RKO (cell line): ENCODE measurements at regions not wholly inside any gene's neighbourhood (a gene's known extent, or its start where the extent isn't known, plus 50 kb on each side); places are given as distances from the start of the nearest gene placed in this dataset.
"Not testable (repeated sequence)": the region's sequence is repeated elsewhere in the genome, so short reads cannot be mapped to it uniquely, and the experiment has no call there.

Source experiments
- DNase-seq: peaks from one replicate; pipeline ENCODE4 v3.0.0-alpha.2; 2016; ENCODE audit warnings: low spot score

DNA sequence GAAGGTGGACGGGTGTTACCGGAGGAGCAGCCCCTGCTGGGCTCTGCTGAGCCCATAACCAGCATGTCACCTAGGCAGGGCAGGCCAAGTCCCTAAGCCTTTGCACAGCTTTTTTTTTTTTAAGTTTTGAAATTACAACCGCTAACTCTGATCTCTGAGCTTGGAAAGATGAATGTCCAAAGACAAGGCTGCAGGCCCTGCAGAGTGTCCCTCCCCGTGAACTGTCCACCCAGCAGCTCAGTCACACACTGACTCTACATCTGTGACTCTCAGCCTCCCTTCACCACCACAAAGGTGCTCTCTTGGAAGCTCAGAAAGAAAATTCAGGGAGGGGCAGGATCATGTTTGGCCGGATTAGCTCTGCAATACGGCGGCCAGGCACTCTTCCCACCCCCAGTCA, 119.0 kb upstream of the PPP1R26 start:
- DNase-seq, result no peak

DNA sequence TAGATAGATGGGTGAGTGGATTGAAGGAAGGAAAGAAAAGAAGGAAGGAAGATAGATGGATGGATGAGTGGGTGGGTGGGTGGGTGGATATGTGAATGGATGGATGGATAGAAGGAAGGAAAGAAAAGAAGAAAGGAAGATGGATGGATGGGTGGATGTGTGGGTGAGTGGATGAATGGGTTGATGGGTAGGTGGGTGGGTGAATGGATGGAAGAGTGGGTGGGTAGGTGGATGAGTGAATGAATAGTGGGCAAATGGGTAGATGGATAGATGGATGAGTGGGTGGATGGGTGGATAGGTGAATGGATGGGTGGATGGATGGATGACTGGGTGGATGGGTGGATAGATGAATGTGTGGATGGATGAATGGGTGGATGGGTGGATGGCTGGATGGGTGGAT, 117.9 kb upstream of the PPP1R26 start:
- not testable (repeated sequence) for DNase-seq

DNA sequence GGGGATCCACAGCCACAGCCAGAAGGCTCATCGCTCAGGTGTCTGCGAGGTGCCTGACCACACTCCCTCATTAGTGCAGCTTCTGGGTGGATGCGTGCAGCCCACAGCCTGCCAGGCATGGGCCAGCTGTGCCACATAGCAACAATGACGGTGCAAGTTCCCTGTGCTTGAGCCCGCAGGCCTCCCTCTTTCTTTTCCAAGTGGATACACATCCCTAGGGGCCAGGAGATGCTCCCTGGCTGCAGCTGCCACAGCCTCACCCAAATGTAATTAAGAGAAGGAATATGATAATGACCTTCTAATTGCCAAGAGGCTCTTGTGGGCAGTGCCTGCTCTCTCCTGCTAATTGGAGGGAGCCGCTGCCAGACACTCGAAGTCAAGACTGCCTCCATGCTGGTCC, 116.0 kb upstream of the PPP1R26 start:
- DNase-seq, result no peak

DNA sequence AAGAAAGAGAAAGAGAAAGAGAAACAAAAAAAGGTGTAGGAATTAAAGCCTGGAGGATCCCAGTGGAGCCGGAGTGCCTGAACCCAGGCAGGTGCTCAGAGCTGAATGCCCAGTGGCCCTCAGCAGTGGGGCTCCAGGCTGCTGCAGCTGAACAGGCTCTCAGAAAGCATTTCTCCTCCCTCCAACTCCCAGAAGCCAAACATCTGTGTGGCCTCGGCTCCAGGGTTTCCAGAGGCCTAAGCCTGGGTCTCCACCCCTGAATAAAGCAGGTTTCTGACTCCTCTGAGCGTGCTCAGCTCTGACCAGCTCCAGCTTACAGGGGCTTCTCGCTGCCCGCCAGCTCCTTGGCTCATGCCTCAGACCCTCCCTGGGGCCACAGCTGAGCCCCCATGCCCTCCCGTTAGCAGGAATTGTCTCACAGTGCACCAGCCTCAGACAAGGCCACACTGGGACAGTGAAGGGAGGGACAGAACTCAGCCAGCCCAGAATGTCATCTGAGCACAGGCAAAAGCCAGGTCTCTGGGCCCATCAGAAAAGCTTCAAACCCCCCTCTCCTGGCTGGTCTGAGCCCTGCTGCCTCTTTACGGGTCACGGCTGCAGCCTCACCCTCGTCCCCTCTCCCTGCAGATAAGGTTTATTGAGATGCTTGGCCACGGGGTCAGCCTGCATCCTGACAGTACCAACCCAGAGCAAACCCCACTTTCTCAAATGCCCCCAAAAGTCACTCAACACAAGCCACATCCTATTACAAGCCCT, 114.4 kb upstream of the PPP1R26 start:
- DNase-seq, result no peak

DNA sequence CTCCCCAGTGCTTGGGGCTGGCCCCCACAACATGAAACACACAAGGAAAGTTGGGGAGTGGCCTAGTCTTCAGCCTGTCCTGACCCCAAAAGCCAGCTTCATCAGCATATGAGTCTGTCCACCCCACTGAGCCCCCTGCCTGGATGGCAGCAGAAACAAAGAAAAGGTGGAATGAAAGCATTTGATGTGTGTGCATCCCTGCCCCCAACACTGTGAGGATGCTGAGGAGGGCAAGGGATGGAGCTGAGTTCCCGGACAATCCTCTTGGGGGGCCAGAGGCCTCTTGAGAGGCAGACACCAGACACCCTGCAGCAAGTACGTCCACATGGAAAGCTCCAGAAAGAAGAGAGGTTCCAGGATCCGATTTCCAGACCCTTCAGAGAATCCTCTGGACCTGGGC, 113.5 kb upstream of the PPP1R26 start:
- no peak for DNase-seq

DNA sequence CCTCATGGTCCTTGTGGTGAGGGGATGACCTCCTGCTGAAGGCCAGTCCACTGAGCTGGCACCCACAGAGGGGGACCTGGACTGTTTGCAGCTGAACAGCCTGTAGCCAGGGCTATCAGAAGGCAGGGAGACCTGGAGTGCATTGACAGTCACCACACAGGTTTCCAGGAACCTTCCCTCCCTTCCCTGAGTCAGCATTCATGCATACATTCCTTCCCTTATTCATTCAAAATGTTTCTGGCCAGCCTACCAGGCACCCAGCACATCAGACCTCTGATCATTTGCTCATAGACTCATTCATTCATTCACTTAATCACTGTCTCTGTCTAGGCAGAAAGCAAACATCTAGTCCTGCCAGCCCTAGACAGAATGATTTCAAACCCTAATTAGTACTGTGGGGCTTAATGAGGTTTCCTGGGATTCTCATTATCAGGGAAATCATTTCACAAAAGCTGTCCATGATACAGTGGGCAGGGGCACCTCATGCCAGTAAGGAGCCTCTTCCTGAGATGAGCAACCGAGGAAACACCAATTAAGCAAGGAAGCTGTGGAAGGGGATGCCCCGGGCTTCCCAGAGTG, 110.1 kb upstream of the PPP1R26 start:
- DNase-seq, result no peak

DNA sequence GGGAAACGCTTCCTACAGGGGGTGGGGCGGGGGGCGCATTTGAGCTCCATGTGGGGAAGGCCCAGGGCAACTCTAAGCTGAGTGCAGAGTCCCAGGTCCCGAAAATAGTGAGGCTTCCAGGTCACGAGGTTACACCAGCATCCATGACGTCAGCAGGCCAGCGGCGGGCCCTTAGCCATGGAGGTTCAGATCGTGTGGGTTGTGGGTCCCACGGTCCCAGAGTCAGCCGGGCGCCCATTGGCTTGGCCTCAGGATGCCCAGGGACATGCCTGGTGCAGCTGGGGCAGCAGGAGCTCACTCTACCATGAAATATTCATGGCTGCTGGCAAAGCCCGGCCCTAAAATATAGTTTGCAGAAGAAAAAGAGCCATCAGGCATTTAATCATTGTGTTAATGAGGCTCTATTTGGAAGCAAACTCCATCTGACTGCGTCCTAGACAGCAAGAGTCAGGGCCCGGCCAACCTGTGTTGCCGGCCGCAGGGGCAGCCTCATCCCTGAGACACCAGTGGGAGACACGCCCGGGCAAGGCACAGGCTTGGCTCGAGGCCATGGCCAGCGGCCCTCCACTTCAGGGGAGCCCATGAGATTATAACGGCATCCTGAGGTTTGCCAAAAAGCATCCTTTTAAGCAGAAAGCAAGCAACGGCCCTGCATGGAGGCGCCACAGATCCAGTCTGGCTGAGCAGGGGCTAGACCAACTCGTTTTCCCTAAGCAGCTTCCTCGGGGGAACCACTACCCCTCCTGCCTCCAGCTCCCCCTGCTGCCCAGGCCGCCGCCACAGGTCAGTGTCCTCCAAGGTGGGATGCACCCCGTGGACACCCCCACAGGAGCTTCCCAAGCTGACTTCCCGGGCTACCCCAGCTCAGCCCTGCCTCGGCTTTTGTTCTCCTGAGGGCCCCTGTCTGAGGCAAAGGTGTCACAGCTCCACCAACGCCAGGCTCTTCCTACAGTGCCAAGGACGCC, 108.9 kb upstream of the PPP1R26 start:
- no peak for DNase-seq

DNA sequence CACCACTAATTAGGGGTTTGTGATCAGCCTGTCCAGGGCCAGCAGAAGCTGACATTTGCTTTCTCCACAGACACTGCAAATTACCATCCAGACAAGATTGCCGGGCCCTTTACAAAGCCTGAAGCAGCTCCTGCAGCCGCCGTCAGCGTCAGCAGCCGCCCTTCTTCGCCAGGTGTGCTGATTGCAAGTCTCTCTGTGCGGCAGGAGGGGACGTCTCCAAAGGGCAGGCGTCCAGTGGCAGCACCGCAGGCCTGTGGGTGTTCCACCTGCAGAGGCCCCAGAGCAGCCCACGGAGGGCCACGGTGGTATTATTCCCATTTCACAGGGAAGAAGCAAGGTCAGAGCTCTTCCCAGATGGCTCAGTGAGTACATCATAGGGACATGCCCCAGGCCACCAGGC, 108.0 kb upstream of the PPP1R26 start:
- no peak for DNase-seq

DNA sequence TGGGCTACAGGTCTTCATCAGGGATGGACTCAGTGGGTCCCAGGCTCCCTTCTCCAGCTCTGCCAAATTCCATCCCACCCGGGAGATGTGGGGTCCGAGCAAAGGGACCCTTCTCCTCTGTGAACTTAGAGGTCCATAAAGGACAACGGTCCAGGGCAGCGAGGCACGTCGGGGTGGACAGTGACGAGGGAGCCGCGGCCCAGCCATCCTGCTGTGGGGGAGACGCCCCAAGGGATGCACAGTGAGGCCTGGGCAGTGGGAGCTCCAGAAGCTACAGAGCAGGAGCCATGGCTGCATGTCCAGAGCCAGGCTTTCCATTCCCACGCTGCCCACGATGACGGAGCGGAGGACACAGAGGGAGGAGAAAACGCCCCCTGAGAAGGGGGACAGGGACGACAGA, 107.5 kb upstream of the PPP1R26 start:
- no peak for DNase-seq

DNA sequence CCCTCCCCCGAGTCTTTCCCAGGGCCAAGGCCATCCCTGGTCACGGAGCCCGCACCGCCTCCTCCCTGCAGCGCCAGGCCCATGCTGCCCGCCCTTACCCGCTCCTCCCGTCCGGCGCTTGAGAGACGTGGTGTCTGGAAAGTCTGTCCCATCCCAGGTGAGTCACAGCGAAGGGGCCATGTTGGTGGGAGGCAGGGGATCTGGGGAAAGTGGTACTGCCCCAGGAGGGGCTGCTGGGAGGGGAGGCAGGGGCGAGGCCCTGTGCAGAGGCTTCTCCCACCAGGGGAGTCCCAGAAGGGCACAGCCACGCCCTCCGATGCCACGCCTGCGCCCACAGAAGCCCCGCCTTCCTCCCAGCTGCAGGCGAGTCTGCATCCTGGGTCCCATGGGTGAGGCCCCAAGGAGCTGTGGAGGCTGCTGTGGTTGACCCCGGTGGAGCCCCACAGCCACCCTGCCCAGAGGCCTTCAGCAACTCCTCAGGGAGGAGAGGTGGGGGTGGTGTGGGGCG, 107.0 kb upstream of the PPP1R26 start:
- DNase-seq, result no peak

DNA sequence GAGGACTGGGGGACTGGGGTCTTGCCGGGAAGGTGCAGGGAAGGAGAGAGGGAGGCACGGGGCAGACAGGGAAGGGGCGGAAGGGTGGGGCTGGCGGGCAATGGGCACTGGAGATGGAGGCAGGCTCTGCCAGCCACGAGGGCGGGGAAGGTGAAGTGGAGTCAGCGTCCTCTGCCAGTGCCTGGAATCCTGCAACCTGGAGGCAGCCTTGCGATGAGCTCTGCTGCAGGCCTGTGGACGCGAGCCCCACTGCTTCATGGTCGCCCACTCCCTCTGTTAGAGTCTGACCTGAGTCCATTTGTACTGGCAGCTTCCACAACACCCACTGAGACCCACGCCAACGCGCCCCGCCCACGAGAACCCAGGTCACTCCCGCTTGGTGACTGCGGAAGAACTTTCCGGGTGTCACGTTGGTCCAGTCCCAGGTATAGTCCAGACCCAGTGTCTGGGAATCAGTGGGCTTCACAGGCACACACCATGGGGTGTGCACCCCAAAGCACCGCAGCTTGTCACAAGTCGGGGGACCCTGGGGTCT, 106.4 kb upstream of the PPP1R26 start:
- no peak for DNase-seq

DNA sequence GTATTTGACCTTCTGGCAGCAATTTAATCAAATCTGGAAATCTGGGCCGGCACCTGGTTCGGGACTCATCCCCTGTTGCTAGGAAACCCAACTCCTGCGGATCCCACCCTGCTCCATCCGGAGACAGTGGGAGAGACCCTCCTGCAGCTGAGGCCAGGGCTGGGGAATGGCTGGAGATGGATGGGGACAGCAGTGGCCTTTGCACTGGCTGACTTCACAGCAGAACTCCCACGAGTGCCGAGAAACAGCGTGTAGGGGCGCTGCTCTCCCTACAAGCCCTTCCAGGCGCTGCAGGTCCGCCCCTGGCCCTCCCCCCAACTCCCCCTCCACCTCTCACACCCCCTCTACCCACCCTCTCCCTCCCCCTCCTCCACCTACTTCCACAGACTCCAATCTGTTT, 105.8 kb upstream of the PPP1R26 start:
- no peak for DNase-seq

DNA sequence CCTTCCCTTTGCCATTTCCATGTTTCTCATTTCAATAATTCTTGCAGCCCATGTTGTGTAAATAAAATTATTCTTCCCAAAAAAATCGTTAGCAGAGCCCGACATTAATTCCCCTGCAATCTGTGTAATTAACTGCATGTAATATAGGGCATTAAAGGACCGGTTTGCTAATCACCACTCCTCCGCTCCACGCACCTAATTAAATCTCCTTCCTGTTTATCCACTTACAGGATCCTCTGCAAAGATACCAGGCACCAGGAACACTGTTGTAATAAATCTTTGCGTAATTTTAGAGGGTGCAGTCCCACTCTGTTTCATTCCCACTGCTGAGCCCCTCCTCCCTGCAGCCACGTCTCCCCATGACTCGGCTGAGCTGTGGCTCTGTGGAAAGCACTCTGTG, 105.0 kb upstream of the PPP1R26 start:
- no peak for DNase-seq

DNA sequence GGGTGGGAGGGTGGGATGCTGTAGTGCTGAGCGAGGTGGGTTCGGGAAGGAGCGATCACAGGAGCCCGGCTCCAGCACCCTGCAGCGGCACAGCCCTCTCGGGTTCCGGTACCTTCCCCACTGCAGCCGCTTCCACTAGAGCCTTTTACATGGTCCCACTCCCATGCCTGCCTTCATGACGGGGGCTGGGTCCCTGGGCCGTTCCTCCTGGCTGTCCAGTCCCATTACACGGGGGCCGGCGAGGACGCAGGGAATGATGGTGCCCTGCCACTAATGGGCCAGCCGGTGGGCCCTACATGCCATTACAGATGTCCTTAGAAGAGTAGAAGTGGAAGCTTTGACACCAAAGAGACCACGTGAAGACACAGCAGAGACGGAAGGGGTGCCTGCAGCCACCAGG, 104.6 kb upstream of the PPP1R26 start:
- no peak for DNase-seq

DNA sequence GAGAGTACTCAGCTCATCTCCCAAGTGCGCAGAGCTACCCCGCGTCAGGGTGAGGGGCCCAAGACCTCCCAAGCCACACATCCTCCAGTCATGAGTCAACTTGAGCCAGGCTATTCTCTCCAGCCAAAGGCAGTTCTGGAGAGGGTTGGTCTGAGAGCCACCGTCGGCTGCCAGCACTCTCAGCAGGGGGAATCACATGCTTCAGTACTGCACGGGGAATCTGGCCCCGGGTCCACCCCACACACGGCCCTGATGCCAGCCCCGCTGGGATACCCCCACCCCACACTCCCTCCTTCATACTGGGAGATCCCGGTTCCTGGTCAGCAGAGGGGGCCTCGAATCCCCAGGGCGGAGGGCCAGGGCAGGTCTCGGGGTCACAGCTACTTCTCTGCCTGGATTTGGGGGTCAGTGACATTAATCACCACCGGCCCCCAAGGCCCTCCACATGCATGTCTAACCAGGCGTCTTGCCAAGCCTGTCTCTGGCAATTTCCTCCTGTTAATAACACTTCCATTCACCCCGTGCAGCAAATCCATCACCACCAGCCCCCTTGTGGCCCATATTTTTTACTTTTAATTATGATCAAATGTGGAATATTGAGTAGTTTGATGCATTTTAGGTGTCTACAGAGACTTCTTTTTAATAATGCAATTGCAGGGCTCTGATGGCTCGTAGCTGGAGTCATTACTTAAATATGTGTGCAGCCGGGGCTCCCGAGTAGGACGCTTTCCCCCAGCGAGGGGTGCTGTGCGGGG, 102.9 kb upstream of the PPP1R26 start:
- DNase-seq, result no peak

DNA sequence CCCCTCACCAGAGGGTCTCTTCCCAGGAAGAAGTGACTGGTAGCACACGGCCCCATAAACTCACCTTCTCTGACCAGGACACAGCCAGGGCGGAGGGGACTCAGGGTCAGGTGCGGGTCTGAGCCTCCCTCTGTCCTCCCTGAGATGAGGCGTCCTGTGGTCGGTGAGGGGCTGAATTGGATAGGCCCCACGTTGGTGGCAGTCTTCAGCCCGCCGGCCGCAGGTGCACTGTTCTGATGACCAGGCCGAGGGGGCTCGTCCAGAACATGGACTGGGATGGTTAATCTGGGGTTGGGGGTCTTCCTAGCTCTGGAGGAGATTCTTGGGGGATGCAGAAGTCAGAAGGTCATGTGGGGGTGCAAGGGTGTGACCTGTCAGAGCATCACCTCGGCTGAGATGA, 102.2 kb upstream of the PPP1R26 start:
- no peak for DNase-seq

DNA sequence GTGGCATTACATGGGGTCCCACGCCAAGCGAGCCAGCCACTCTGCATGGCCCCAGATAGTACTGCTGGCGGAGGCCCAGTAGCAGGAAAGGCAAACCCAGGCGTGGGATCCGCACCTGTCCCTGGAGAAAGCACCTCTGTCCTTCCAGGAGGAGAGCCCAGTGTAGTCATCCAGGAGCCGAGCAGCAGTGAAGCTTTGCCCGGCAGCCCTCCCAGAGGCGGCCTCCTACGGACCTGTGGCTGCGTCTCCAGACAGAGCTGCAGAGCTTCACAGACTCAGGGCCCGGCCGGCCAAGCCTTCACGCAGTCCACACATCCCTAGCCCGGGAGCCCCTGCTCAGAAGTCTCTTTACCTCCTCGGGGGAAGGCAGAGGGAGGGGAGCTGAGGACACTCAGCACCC, 100.8 kb upstream of the PPP1R26 start:
- no peak for DNase-seq

DNA sequence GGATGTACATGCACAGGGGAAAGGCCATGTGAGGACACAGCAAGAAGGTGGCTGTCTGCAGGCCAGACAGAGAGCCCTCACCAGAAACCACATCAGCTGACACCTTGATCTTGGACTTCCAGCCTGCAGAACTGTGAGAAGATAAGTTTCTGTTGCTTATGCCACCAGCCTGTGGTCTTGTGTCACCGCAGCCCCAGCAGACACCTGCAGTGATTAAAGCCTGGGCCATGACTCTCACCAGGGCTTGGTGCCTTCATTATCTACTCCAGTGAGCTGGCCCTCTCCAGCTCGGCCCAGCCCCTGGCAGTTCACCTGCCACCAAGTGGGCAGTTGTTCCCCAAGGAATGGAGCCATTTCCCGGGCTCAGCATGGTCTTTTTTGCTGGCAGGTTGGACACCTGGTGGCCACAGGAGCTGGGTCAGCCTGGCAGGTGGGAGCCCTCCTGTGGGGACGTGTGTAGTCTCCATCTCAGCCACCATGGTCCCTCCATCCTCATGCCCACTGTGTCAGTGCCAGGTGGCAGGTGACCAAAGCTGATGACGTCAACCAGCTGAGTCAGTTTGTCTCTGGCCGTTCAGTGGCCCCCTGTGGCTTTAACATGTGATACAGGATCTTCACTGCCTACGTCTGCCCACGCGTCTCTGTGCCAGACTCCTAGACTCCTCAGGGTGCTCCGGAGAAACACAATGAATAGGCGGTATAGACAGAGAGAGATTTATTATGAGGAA, 99.9 kb upstream of the PPP1R26 start:
- DNase-seq, result peak; percentile 14

DNA sequence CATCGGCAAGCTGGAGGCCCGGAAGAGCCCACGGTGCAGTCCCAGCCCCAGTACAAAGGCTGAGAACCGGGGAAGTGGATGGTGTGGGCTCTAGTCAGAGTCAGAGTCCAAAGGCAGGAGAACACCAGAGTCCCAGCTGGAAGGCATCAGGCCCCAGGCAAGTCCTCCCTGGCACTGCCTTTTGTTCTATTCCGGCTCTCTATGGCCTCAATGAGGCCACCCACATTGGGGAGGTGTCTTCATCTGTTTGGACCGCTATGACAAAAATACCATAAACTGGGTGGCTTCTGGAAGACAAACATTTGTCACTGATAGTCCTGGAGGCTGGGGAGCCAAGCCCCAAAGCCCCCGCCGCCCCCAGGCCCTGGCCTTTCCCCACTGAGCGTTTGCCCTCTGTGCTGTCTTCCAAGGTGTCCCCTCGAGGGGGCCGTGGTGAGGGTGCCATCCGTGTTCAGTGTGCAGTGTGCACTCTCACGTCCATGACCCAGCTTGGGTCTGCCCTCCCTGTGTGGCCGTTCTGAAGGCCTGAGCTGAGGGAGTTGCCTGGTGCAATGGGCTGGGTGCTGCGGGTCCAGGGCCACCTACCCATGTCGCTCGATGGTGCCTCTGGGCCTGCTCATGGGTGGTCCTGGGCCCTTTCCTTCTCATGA, 99.1 kb upstream of the PPP1R26 start:
- DNase-seq, result no peak

DNA sequence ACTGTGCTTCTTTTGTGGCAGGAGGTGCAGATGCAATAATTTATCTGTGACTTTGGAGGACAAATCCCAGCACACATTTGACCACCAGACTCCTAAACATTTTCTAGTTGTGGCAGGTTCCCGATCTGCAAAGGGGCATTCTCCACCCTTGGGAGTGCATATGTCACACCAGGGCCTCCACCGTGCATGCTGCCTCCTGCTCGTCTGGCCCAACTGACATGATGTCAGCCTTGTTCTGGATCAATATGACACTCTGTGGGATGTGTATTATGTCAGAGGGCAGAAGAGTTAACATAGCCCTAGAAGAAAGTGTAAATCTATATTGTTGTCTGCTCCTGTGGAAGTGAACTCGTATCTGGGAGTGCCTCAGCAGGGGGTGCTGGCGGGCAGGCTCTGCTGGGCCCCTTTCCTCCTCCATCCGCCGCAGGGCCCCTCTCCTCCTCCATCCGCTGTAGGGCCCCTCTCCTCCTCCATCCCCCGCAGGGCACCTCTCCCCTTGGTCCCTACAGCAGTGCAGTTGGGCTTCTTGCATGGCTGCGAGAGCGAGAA, 97.7 kb upstream of the PPP1R26 start:
- no peak for DNase-seq
